GM18907 (cell line): ENCODE measurements at regions not wholly inside any gene's neighbourhood (a gene's known extent, or its start where the extent isn't known, plus 50 kb on each side); places are given as distances from the start of the nearest gene placed in this dataset.
"Not testable (repeated sequence)": the region's sequence is repeated elsewhere in the genome, so short reads cannot be mapped to it uniquely, and the experiment has no call there.

ENCODE experiments used
- ATAC-seq: cut with Tn5 transposase; IDR thresholded peaks from one replicate; pipeline ENCODE4 v1.9.1; 2021; ENCODE audit warnings: mild to moderate bottlenecking, moderate library complexity; ENCODE audit not compliant: unreplicated experiment

DNA sequence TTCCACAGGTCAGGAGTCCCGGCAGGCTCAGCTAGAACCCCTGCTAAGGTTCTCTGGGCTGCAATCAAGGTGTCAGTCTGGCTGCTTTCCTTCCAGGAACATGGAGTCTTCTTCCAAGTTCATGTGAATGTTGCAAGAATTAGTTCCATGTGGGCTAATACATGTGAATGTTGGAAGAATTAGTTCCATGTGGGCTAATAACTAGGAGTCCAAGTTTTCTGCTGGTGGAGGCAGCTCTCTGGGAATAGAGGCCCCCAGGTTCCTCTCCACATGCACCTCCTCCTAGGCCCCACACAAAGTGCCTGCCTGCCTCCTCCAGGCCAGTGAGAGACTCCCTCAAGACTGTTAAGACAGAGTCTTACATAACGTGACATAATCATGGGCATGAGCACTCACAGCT, 140.8 kb upstream of the SLC35G4 start:
- no peak for ATAC-seq

DNA sequence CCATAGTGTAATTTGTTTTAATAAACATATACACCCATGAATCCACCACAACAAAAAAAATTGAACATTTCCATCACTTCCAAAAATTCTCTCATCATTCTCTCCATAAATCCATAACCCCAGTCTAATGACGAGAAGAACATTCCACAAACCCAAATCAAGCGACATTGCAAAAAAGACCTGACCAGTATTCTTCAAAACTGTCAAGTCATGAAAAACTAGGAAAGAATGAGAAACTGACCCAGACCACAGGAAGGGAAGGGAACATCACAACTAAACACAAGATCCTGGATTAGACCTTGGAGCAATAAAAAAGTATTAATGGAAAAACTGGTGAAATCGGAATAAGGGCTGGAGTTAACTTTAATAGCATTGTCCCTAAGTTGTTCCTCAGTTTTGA, 141.3 kb upstream of the SLC35G4 start:
- ATAC-seq = no peak

DNA sequence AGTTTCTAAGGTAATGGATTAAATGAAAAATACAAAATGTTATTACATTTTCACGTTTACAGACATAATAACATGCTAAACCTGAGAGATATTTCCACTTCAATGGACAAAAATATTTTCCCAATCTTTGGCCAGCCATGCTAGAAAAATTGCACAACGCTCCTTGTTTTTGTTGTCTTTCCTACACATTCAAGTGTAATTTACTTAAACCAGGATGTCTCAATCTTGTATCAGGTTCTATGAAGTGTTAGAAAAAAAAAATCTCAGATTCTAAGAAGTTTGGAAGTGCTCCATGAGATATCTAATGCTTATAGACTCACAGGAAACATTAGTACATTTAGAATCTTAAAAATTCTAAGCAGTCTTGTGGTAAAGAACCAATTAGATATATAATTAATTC, 141.8 kb upstream of the SLC35G4 start:
- no peak for ATAC-seq

DNA sequence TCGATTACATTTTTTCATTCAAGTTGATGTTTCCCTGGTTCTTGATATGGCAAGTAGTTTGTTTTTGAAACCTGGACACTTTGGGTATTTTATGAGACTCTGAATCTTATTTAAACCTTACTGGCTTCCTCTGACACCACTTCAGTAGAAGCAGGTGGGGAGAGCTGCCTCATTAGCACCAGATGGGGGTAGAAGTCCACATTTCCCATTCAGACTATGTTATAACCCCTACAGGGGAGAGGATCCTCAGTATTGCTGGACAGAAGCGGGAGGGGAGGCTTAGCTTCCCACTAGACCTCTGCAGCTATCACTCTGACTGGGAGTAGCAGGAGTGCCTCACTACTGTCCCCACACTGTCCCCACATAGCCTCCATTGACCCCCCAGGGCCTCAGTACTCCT, 145.3 kb upstream of the SLC35G4 start:
- ATAC-seq = no peak

DNA sequence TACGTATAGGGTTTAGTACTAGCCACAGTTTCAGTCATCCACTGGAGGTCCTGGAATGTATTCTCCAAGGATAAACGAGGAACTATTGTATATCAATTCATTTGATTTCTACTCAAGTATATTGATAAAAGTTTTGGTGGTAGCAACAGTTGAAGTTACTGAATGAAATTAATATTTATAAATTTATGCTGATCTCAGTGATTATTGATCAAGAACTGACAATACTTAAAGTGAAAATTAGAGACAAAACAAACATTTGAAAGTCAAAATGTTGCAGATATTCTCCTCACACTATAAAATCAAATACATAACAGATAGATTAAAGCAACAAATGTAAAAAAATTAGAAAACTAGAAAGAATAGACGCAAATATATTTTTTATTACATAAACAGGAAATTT, 150.9 kb upstream of the SLC35G4 start:
- ATAC-seq = no peak

DNA sequence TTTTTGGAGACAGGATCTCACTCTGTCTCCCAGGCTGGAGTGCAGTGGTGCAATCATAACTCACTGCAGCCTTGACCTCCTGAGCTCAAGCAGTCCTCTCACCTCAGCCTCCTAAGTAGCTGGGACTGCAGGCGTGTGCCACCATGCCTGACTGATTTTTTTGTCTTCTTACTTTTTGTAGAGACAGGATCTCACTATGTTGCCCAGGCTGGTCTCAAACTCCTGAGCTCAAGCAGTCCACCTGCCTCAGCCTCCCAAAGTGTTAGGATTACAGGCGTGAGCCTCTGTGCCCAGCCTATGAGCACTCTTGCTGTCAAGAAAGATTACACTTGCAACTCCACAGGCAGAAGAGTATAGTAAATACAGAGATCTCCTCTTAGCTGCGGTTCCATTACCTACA, 151.5 kb upstream of the SLC35G4 start:
- ATAC-seq = not testable (repeated sequence)

DNA sequence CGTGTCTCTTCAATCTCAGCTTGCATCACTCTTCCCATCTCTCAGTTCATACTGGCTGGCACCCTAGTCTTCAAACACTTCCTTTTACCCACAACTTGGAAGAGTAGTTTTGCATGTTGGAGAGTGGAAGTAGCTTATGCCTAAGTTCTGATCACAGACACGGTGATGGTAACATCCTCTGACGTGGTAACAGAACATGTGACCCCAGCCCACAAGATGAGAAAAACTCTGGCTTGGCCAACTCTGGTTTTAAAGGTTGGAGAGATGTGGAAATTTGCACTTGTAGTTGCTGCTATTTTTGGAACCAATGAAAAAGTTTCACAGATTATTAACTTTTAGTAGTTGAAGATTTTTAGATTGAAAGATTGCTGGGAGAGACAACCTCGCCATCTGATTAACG, 155.4 kb upstream of the SLC35G4 start:
- ATAC-seq = no peak

DNA sequence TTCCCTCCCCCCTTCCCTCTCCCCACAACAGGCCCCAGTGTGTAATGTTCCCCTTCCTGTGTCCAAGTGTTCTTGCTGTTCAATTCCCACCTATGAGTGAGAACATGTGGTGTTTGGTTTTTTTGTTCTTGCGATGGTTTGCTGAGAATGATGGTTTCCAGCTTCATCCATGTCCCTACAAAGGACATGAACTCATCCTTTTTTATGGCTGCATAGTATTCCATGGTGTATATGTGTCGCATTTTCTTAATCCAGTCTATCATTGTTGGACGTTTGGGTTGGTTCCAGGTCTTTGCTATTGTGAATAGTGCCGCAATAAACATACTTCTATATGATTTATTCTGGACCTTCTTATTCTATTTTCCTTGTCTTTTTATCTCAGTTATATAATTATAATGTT, 165.2 kb upstream of the SLC35G4 start:
- not testable (repeated sequence) for ATAC-seq

DNA sequence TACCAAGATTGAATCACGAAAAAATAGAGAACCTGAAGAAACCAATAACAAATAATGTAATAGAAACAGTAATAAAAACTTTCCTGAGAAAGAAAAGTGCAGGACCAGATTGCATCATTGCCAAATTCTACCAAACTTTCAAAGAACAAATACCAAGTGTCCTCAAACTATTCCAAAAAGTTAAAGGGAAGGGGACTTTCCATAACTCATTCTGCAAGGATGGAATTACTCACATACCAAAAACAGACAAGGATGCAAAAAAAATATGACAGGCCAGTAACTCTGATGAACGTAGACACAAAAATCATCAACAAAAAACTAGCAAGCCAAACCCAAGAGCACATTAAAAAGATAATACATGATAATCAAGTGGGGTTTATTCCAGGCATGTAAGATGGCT, 172.3 kb upstream of the SLC35G4 start:
- no peak for ATAC-seq

DNA sequence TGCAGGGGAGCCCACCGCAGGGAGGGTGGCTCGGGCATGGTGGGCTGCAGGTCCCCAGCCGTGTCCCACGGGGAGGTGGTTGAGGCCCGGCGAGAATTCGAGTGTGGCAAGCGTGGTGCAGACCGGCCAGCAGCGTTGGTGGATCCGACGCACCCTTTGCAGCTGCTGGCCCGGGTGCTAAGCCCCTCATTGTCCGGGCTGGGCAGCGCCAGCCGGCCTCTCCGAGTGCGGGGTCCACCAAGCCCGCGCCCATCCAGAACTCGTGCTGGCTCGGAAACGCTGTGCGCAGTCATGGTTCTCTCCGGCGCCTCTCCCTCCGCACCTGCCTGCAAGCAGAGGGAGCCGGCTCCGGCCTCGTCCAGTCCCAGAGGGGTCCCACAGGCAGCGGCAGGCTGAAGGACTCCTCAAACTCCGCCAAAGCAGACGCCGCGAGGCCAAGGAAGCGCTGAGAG, 177.0 kb upstream of the SLC35G4 start:
- ATAC-seq = no peak

DNA sequence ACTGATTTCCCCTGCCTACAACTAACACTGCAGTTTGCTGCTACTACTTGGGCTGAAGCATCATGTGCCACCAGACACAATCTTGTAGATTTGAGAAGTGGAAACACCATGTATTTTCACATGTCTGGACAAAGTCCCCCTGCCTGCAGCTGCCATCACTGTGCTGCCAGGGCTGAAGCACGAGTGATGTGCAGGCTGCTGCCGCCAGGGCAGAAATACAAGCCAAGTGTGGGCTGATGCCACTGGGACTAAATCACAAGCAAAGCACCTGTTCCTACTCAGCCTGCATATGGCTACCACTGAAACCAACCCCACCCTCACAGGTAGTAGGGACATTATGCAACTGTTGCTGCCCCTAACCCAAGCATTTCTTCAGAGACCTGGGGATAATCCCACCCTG, 179.5 kb upstream of the SLC35G4 start:
- no peak for ATAC-seq

DNA sequence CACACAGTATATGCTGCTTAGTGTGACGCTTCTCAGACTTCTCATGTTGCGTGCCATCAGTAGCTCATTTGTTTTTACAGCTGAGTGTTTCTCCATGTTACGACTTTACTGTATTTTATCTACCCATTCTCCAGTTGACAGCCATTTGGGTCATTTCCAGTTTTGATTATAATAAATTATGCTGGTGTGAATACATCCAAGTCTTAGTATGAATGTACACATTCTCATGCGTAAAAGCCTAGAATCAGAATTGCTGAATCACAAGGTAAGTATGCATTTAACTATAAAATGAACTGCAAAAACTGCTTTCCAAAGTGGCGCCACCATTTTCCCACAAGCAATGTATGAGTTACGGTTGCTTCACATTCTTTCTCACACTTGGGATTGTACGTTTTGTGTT, 184.2 kb upstream of the SLC35G4 start:
- no peak for ATAC-seq

DNA sequence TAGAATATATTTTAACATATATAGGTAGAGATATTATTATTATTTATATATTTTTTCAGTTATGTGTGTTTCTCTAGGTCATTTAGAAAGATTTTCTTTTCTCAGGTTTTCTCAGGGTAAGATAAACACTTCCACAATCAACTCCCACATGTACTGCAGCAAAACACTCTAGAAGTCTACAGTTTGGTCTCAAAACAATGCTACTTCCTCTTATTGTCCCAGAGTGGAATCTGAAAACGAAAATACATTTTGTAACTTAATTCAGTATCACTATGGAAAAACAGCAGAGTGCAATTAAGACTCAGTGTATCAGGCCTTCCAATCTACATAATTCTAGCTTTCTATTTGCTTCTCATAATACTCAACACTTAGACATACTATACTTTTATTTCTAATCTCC, 190.1 kb upstream of the SLC35G4 start:
- no peak for ATAC-seq

DNA sequence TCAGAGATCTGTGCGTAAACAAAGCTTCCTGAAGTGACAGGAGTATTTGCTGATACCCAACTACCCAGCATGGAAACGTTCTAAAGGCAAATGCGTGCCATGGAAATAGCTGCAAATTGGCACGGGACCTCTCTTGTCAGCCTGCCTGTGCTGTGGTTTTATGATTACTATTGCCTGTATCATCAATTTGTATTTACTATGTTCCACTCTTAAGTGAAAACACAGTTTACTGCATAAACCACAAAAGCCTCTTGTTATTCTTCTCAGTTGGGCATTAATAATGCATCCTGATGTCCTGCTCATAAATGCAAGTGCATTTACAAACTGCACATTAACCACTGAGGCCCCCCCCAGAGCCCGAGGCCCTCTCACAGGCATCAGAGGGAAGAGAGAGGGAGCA, 196.6 kb upstream of the SLC35G4 start:
- no peak for ATAC-seq

DNA sequence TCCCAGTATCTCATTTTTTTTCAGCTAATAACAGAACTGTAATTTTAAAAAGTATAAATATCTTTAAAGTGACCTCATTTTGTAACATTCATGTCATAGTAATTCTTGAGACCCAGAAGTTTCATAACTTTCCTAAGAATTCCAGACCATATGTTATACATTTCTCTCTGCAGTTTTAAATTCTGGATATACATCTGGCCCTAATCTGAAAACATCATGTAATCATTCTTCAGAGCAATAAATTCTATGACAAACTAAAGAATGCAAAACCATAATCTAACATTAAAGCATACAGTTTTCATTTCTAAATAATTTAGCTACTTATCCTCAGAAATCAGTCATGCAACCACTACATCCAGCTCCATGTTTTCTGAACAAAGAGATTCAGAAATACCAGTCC, 198.3 kb upstream of the SLC35G4 start:
- no peak for ATAC-seq

DNA sequence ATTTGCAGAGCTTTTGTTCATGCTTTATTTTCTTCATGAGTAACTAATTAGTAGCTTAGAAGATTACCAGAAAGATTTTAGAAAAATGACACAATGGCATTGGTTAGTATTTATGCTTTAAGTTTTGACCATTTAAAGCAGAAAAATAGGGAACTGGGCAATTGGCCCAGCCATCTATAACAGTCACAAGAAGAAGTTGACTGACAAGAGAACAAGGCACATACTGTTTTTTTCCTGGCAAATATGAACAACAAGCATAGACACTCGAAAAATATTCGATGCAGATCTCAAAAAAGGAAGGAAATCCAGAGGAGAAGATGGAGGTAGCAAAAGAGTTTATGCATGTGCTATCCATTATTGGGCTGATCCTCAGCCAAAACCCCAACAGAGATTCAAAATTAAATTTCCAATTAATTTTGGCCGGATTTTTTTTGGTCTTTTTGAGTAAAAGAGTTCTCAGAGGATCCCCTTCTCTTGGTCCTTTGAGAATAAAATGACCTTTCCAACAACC, 200.8 kb upstream of the SLC35G4 start:
- ATAC-seq = no peak

DNA sequence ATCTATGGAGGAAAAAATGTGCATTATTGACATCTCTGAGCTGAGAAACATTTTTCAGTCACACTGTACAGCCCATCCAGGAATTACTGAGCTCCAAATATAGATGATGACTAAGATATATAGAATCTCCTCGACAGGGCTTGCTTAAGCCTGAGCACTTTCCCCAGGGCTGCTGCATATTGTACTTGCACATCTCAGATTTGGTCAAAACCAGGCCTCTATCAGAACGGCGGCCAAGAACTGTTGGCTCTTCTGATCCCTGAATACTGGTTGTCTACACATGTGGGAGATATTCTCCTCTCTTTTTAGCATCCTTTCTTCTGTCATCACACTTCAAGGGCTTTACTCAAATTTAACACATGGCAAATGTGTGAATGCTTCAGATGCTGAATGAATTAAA, 201.5 kb upstream of the SLC35G4 start:
- ATAC-seq = no peak

DNA sequence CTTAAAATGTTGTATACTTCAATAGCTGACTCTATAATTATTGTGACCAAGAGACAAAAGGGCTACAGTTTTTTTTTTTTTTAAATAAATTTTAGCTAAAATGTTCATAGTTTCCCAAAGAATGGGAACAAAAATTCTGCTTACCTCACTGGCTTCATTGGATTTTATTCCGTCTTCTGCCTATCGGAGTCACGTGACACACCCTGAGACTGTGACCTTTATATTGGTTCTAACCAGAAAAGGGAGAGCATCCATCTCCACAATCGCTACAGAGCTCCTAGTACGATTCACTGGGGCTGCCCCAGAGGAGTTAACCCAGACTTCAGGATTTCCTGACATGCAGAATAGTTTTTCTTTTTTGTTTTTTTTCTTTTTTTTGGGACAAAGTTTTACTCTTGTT, 203.6 kb upstream of the SLC35G4 start:
- ATAC-seq = no peak

DNA sequence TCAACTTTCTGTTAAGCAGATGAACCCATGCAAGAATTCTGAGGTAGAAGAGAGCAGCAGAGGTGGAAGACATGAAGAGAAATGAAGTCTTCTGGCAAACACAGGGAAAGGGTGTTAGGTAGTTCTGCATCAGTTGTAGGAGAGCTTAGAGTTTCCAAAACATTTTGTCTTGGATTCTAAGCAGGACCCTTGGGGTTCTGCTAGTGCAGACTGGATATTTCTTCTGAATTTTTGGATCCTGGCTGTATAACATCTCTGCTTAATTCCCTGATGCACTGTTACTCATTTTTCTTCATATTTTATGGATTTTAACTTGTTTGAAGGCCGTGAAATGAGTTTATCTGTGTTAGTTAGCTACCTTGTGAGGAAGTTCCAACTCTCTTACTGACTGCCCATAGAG, 208.7 kb upstream of the SLC35G4 start:
- ATAC-seq = no peak

DNA sequence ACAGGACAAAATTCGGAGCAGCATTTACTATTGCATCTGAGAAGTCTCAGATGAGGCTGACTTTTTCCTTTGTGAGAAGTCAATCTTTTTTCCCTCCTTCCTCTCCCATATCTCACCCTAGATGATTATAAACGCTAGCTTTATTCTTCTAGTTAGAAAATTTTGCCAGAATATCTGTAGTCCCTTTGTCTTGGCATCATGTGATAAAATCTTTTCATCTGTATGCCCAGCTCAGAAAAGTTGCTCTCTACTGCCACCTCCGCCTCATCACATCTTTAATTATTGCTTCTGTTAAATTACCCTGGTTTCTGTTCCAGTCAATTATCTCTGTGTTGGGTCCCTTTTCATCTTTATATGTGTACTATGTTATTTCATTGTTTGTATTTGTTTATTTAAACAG, 210.8 kb upstream of the SLC35G4 start:
- ATAC-seq = no peak

DNA sequence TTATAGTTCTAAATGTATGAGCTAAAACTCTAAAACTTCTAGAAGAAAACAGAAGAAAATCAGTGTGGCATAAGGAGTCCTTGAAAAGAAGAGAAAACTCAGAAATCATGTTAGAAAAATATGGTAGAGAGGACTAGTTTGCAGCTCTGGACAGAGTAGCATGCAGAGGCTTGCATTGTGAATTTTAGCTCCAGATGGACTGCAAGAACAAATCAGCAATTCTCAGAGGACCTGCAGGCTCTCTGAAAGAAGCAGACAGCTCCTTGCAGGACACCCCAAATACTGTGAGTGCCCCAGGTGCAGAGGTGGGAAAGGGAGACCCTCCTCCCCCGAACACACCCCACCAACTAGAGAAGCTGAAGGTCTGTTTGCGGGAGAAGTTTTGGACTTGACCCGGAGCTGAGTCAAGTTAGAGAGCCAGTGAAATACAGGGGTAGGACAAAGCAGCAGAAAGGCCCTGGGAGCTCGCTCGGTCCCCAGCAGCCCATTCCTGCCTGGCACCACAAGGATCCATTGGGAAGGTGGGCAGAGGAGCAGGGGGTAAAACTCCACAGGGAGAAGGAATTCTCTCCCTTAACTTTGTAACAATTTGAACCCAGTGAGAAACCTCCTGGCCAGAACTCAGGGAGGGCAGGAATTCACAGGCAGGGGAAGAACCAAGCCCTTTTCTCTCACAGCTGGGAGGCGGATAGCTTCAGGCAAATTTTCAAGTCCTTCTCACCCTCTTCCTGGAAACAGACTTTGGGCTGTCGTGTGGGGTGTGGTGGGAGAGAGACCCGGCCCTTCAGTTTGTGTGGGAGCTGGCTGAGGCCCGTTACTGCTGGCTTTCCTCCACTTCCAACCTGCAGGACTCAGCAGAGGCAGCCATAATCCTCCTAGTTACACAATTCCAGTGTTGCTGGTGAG, 216.2 kb upstream of the SLC35G4 start:
- ATAC-seq = no peak

DNA sequence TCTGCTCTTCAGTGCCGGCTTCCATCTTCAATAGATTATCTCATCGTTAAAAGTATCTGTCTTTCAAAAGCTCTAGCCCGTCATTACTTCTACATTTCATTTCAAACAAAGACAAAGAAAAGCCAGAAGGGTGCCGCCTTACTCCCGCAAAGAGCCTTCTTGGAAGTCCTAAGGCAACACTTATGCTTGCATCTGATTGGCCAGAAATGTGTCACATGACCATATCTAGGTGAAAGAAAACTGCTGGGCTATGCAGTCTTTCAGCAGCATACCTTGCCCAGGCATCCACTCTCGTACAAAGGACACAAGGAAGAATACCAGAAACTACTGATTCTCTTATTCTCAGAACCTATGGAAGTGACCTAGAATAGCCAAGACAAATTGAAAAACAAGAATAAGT, 217.1 kb upstream of the SLC35G4 start:
- ATAC-seq = no peak

DNA sequence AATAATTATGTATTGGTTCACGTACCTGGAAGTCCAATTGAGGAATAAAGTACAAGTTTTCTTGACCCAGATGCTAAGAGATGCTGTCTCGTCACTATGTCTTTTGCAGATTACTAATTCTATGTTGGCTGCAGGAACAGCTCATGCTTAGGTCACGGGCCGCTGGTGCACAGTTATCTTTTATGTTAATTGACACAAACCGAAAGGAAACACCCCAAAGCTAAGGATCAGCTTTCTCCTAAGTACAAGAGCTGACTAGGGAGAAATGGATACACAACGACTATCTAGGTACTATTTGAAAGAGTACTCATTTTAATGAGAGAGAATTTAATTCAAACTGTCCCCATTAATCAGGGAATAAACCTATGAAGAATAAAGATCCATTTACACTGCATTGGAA, 217.7 kb upstream of the SLC35G4 start:
- ATAC-seq = no peak
